H9 (cell line): ENCODE measurements at regions not wholly inside any gene's neighbourhood (a gene's known extent, or its start where the extent isn't known, plus 50 kb on each side); places are given as distances from the start of the nearest gene placed in this dataset.

Source experiments
- DNase-seq: peaks from one replicate; pipeline ENCODE4 v3.0.0-alpha.2; 2017
- H2AFZ ChIP-seq: one replicate; pipeline ENCODE4 v1.6.1; 2013; ENCODE audit warnings: mild to moderate bottlenecking, low read length, control low read depth, moderate library complexity
- H2AK5ac ChIP-seq: 2 replicates; pipeline ENCODE4 v1.6.1; 2013; ENCODE audit warnings: low read length, control low read depth, mixed read lengths; ENCODE audit not compliant: insufficient read length
- H2BK120ac ChIP-seq: one replicate; pipeline ENCODE4 v1.6.1; 2013; ENCODE audit warnings: low read depth, mild to moderate bottlenecking, low read length, control low read depth, inconsistent platforms; ENCODE audit not compliant: poor library complexity, severe bottlenecking
- H2BK12ac ChIP-seq: 2 replicates; pipeline ENCODE4 v1.6.1; 2013; ENCODE audit warnings: low read length, control low read depth, mixed read lengths, low read depth; ENCODE audit not compliant: insufficient read length
- H2BK15ac ChIP-seq: 2 replicates; pipeline ENCODE4 v1.6.1; 2013; ENCODE audit warnings: low read depth, low read length, control low read depth
- H2BK20ac ChIP-seq: one replicate; pipeline ENCODE4 v1.6.1; 2013; ENCODE audit warnings: low read depth, mild to moderate bottlenecking, low read length, control low read depth, inconsistent platforms; ENCODE audit not compliant: poor library complexity, severe bottlenecking
- H2BK5ac ChIP-seq: 2 replicates; pipeline ENCODE4 v1.6.1; 2013; ENCODE audit warnings: low read length, control low read depth, mixed read lengths; ENCODE audit not compliant: insufficient read length
- H3K14ac ChIP-seq: 2 replicates; pipeline ENCODE4 v1.6.1; 2013; ENCODE audit warnings: low read length, control low read depth; ENCODE audit not compliant: insufficient read depth
- H3K18ac ChIP-seq: 2 replicates; pipeline ENCODE4 v1.6.1; 2013; ENCODE audit warnings: low read depth, mild to moderate bottlenecking, mixed read lengths, low read length, control low read depth; ENCODE audit not compliant: insufficient read length
- H3K23ac ChIP-seq: 2 replicates; pipeline ENCODE4 v1.6.1; 2013; ENCODE audit warnings: low read length, control low read depth, mixed read lengths, low read depth; ENCODE audit not compliant: insufficient read length
- H3K23me2 ChIP-seq: 2 replicates; pipeline ENCODE4 v1.6.1; 2013; ENCODE audit warnings: low read depth, mild to moderate bottlenecking, mixed read lengths, low read length, control low read depth; ENCODE audit not compliant: insufficient read length, poor library complexity, severe bottlenecking
- H3K27ac ChIP-seq: 2 replicates; pipeline ENCODE4 v1.5.1; 2013; ENCODE audit warnings: low read length, control low read depth, mixed read lengths, low read depth; ENCODE audit not compliant: insufficient read length
- H3K27me3 ChIP-seq: 2 replicates; pipeline ENCODE4 v1.6.1; 2013; ENCODE audit warnings: low read length, control low read depth, inconsistent platforms; ENCODE audit not compliant: insufficient read depth
- H3K4ac ChIP-seq: 2 replicates; pipeline ENCODE4 v1.6.1; 2013; ENCODE audit warnings: low read depth, mild to moderate bottlenecking, control low read depth, inconsistent platforms, low read length, moderate library complexity
- H3K4me1 ChIP-seq: 2 replicates; pipeline ENCODE4 v1.6.1; 2013; ENCODE audit warnings: low read length, control low read depth, inconsistent platforms; ENCODE audit not compliant: insufficient read depth
- H3K4me2 ChIP-seq: 2 replicates; pipeline ENCODE4 v1.6.1; 2013; ENCODE audit warnings: low read length, control low read depth, mixed read lengths; ENCODE audit not compliant: insufficient read length, insufficient read depth
- H3K56ac ChIP-seq: 2 replicates; pipeline ENCODE4 v1.6.1; 2013; ENCODE audit warnings: low read depth, mild to moderate bottlenecking, mixed read lengths, low read length, control low read depth; ENCODE audit not compliant: insufficient read length
- H3K79me1 ChIP-seq: 2 replicates; pipeline ENCODE4 v1.6.1; 2013; ENCODE audit warnings: low read depth, mild to moderate bottlenecking, moderate library complexity, low read length, control low read depth, inconsistent platforms; ENCODE audit not compliant: insufficient read depth, poor library complexity, severe bottlenecking
- H3K79me2 ChIP-seq: 2 replicates; pipeline ENCODE4 v1.6.1; 2013; ENCODE audit warnings: low read length, control low read depth, inconsistent platforms; ENCODE audit not compliant: insufficient read depth
- H3K9ac ChIP-seq: 2 replicates; pipeline ENCODE4 v1.6.1; 2013; ENCODE audit warnings: low read length, control low read depth, mixed read lengths; ENCODE audit not compliant: insufficient read length; ENCODE audit errors: extremely low read depth
- H3K9me3 ChIP-seq: one replicate; pipeline ENCODE4 v1.6.1; 2013; ENCODE audit warnings: low read depth, low read length, inconsistent platforms; ENCODE audit not compliant: control insufficient read depth
- H3T11ph ChIP-seq: one replicate; pipeline ENCODE4 v1.6.1; 2013; ENCODE audit warnings: mild to moderate bottlenecking, low read length, control low read depth, inconsistent platforms
- H4K20me1 ChIP-seq: one replicate; pipeline ENCODE4 v1.6.1; 2013; ENCODE audit not compliant: control insufficient read depth, insufficient read length, insufficient read depth
- H4K5ac ChIP-seq: 2 replicates; pipeline ENCODE4 v1.6.1; 2013; ENCODE audit warnings: low read depth, mild to moderate bottlenecking, mixed read lengths, low read length, control low read depth; ENCODE audit not compliant: insufficient read length
- H4K8ac ChIP-seq: replicated peaks from 2 replicates; pipeline ENCODE4 v1.6.1; 2013; ENCODE audit warnings: low read length, control low read depth, mixed read lengths, low read depth; ENCODE audit not compliant: insufficient read length
- H4K91ac ChIP-seq: 2 replicates; pipeline ENCODE4 v1.6.1; 2013; ENCODE audit warnings: low read depth, mild to moderate bottlenecking, moderate library complexity, mixed read lengths, low read length, control low read depth; ENCODE audit not compliant: insufficient read length
- H3K27ac Mint-ChIP-seq, 3 experiments: 2 replicates in 2 of 3; 3 replicates in 1 of 3; pipeline ENCODE4 v1.8.0; 2020 to 2021; ENCODE audit warnings: mixed read lengths in 3 of 3, mild to moderate bottlenecking in 1 of 3, moderate library complexity in 1 of 3
- H3K27me3 Mint-ChIP-seq: 2 replicates; pipeline ENCODE4 v1.8.0; 2021; ENCODE audit warnings: low read depth, mild to moderate bottlenecking, moderate library complexity, mixed read lengths
- H3K36me3 Mint-ChIP-seq, 3 experiments: 2 replicates in 2 of 3; 3 replicates in 1 of 3; pipeline ENCODE4 v1.8.0; 2020 to 2021; ENCODE audit warnings: low read depth in 3 of 3, mixed read lengths in 3 of 3; ENCODE audit not compliant: insufficient read depth in 1 of 3
- H3K4me1 Mint-ChIP-seq, 2 experiments: 2 replicates each; pipeline ENCODE4 v1.8.0; 2020; ENCODE audit warnings: mixed read lengths in 2 of 2
- H3K4me3 Mint-ChIP-seq, 2 experiments: 2 replicates in 1 of 2; 3 replicates in 1 of 2; pipeline ENCODE4 v1.8.0; 2020 to 2021; ENCODE audit warnings: mild to moderate bottlenecking in 2 of 2, mixed read lengths in 2 of 2, moderate library complexity in 1 of 2
- H3K9me3 Mint-ChIP-seq, 2 experiments: 2 replicates in 1 of 2; 3 replicates in 1 of 2; pipeline ENCODE4 v1.8.0; 2020; ENCODE audit warnings: mild to moderate bottlenecking in 2 of 2, mixed read lengths in 2 of 2, moderate library complexity in 1 of 2
- WGBS: extraction: QIAGEN DNeasy Blood & Tissue Kit; methylation state at CpG from one replicate; pipeline ENCODE4 v1.1.7; 2013; ENCODE audit warnings: missing lambda C conversion rate, low lambda C conversion rate, mixed read lengths; ENCODE audit not compliant: insufficient read length; ENCODE audit errors: extremely low coverage; 5-methylcytosine and 5-hydroxymethylcytosine counted together
- TF ChIP-seq, protein P1 (sequence below): fragments of 200-600 bp; sonication (generic); conservative IDR thresholded peaks from 3 replicates; pipeline ENCODE4 v1.8.0; 2021; ENCODE audit warnings: antibody characterized with exemption, mild to moderate bottlenecking

DNA sequence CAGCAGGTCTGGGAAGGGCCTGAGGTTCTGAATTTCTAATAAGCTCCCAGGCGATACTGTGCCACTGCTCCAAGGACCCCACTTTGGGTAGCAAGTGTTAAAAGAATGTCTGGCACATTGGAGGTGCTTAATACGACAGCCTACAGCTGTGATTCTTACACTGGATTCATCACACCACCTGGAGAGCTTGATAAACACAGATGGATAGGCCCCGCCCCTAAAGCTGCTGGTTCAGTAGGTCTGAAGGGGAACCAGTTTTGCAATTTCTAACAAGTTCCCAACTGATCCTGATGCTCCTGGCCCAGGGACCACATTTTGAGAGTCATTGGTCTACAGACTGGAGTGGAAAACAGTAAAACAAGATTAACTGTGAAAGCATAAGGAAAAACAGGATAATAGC, 124.8 kb upstream of the ST8SIA2 start:
- no peak overlapping the region for H3K9ac ChIP-seq
- H4K20me1 ChIP-seq = no peaks in the 10 kb centered on the region
- no peak overlapping the region for H2AFZ ChIP-seq
- no peak overlapping the region for H2BK12ac ChIP-seq
- H3K27me3 Mint-ChIP-seq = no peaks in the 10 kb centered on the region; the same call in none of the 2 replicates
- no peak overlapping the region for H2BK20ac ChIP-seq
- no peaks in the 10 kb centered on the region for H3K9me3 ChIP-seq
- DNase-seq = peak; percentile 39
- no peak overlapping the region for H3K56ac ChIP-seq
- no peak overlapping the region for H3K14ac ChIP-seq
- no peak overlapping the region for H4K8ac ChIP-seq
- H3K9me3 Mint-ChIP-seq = no peaks in the 10 kb centered on the region
- H3K4me3 Mint-ChIP-seq = no peak overlapping the region
- H3K27ac ChIP-seq = no peak overlapping the region
- H2BK120ac ChIP-seq = no peak overlapping the region
- H3K79me1 ChIP-seq = no peaks in the 10 kb centered on the region
- no peaks in the 10 kb centered on the region for H3K79me2 ChIP-seq
- H3K23ac ChIP-seq = no peak overlapping the region
- no peaks in the 10 kb centered on the region for H3K27me3 ChIP-seq
- WGBS = no CpG with 5 or more reads among the region's 3 CpGs
- TF ChIP-seq, protein P1, sequence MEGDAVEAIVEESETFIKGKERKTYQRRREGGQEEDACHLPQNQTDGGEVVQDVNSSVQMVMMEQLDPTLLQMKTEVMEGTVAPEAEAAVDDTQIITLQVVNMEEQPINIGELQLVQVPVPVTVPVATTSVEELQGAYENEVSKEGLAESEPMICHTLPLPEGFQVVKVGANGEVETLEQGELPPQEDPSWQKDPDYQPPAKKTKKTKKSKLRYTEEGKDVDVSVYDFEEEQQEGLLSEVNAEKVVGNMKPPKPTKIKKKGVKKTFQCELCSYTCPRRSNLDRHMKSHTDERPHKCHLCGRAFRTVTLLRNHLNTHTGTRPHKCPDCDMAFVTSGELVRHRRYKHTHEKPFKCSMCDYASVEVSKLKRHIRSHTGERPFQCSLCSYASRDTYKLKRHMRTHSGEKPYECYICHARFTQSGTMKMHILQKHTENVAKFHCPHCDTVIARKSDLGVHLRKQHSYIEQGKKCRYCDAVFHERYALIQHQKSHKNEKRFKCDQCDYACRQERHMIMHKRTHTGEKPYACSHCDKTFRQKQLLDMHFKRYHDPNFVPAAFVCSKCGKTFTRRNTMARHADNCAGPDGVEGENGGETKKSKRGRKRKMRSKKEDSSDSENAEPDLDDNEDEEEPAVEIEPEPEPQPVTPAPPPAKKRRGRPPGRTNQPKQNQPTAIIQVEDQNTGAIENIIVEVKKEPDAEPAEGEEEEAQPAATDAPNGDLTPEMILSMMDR = no peak
- H3K18ac ChIP-seq = no peak overlapping the region
- H4K5ac ChIP-seq = no peak overlapping the region
- no peaks in the 10 kb centered on the region for H3K23me2 ChIP-seq
- no peaks in the 10 kb centered on the region; a peak in 1 of 7 replicates for H3K36me3 Mint-ChIP-seq
- no peak overlapping the region for H2AK5ac ChIP-seq
- H4K91ac ChIP-seq = no peak overlapping the region
- H3K27ac Mint-ChIP-seq = no peak overlapping the region
- H2BK15ac ChIP-seq = no peak overlapping the region
- no peak overlapping the region for H3T11ph ChIP-seq
- H3K4me1 ChIP-seq = no peaks in the 10 kb centered on the region; the same call in 1 of the 2 replicates
- peaks cover 7 to 15% of the 10 kb centered on the region in 2 experiments for H3K4me1 Mint-ChIP-seq
- H2BK5ac ChIP-seq = no peak overlapping the region
- no peak overlapping the region for H3K4me2 ChIP-seq
- H3K4ac ChIP-seq = no peak overlapping the region
